ENCODE measurements at regions not wholly inside any gene's neighbourhood (a gene's known extent, or its start where the extent isn't known, plus 50 kb on each side); places are given as distances from the start of the nearest gene placed in this dataset.

DNA sequence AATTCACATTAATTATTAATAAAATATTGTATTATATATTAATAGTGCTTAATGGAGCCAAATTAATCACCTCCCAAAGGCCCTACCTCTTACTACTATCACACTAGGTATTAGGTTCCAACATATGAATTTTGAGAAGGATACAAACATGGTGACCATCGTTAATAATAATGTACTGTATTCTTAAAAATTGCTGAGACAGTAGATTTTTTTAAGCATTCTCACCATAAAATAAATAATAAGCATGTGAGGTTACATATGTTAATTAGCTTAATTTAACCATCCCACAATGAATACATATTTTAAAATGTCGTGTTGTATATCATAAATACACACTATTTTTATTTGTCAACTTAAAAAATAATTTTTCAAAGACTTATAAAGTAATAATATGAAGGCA lies 299.2 kb upstream of the NR5A2 start:
- TF ChIP-seq, protein P1, sequence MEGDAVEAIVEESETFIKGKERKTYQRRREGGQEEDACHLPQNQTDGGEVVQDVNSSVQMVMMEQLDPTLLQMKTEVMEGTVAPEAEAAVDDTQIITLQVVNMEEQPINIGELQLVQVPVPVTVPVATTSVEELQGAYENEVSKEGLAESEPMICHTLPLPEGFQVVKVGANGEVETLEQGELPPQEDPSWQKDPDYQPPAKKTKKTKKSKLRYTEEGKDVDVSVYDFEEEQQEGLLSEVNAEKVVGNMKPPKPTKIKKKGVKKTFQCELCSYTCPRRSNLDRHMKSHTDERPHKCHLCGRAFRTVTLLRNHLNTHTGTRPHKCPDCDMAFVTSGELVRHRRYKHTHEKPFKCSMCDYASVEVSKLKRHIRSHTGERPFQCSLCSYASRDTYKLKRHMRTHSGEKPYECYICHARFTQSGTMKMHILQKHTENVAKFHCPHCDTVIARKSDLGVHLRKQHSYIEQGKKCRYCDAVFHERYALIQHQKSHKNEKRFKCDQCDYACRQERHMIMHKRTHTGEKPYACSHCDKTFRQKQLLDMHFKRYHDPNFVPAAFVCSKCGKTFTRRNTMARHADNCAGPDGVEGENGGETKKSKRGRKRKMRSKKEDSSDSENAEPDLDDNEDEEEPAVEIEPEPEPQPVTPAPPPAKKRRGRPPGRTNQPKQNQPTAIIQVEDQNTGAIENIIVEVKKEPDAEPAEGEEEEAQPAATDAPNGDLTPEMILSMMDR (IDR thresholded peaks at IDR 0.05), result no peak
- TF ChIP-seq POLR2AphosphoS5 (IDR thresholded peaks at IDR 0.05) (no peak), EP300 (IDR thresholded peaks at IDR 0.05) (no peak)
